IMR-90 (cell line): ENCODE measurements at regions not wholly inside any gene's neighbourhood (a gene's known extent, or its start where the extent isn't known, plus 50 kb on each side); places are given as distances from the start of the nearest gene placed in this dataset.

Experiments used
- ATAC-seq: fragments of 200-7000 bp; cut with Tn5 transposase; 2 replicates; pipeline ENCODE4 v1.9.1; 2020; ENCODE audit warnings: low read depth, mild to moderate bottlenecking, moderate library complexity
- BruUV-seq: library from RNA; stranded (reverse); fragments of 400-500 nt; replicated peaks from 2 replicates; lab custom pipeline; 2021; lab: Mats Ljungman, UMichigan
- CTCF ChIA-PET: fragments of 300-600 bp; formaldehyde crosslinking; extraction: SDS; loops from one replicate; lab custom pipeline; 2021; ENCODE audit warnings: antibody characterized with exemption; lab: Yijun Ruan, JAX
- POLR2A ChIA-PET: fragments of 300-600 bp; sonication (Branson Sonifier 250); formaldehyde crosslinking; loops from one replicate; lab custom pipeline; 2022; ENCODE audit warnings: antibody characterized with exemption; ENCODE audit not compliant: unreplicated experiment; lab: Charles Lee
- DNase-seq: peaks from one replicate; pipeline ENCODE4 v3.0.0; 2013
- H2AFZ ChIP-seq: replicated peaks from 2 replicates; pipeline ENCODE3; 2013; ENCODE audit warnings: low read length, mild to moderate bottlenecking; ENCODE audit not compliant: poor library complexity
- H2AK5ac ChIP-seq: 2 replicates; pipeline ENCODE4 v1.6.1; 2013; ENCODE audit warnings: low read depth, low read length, inconsistent platforms
- H2AK9ac ChIP-seq: replicated peaks from 2 replicates; pipeline ENCODE3; 2013; ENCODE audit warnings: mild to moderate bottlenecking, low read depth, low read length, moderate library complexity; ENCODE audit not compliant: poor library complexity
- H2BK120ac ChIP-seq: 2 replicates; pipeline ENCODE4 v1.6.1; 2013; ENCODE audit warnings: low read depth, low read length, inconsistent platforms
- H2BK15ac ChIP-seq: 3 replicates; pipeline ENCODE4 v1.6.1; 2013; ENCODE audit warnings: low read depth, low read length, inconsistent platforms
- H2BK20ac ChIP-seq: 2 replicates; pipeline ENCODE4 v1.6.1; 2013; ENCODE audit warnings: low read depth, mild to moderate bottlenecking, inconsistent platforms, low read length, moderate library complexity
- H2BK5ac ChIP-seq: 2 replicates; pipeline ENCODE4 v1.6.1; 2013; ENCODE audit warnings: mild to moderate bottlenecking, low read depth, low read length, inconsistent platforms; ENCODE audit not compliant: poor library complexity, severe bottlenecking
- H3K14ac ChIP-seq: replicated peaks from 2 replicates; pipeline ENCODE4 v1.6.1; 2013; ENCODE audit warnings: low read depth, low read length, inconsistent platforms
- H3K18ac ChIP-seq: 2 replicates; pipeline ENCODE4 v1.6.1; 2013; ENCODE audit warnings: low read depth, low read length, control low read depth
- H3K23ac ChIP-seq: 2 replicates; pipeline ENCODE4 v1.6.1; 2013; ENCODE audit warnings: low read depth, low read length, inconsistent platforms
- H3K27ac ChIP-seq: 2 replicates; pipeline ENCODE4 v1.5.1; 2013; ENCODE audit warnings: mild to moderate bottlenecking, control low read depth, low read length; ENCODE audit not compliant: insufficient read depth
- H3K27me3 ChIP-seq: 2 replicates; pipeline ENCODE4 v1.6.1; 2013; ENCODE audit warnings: low read length; ENCODE audit not compliant: control insufficient read depth, insufficient read depth
- H3K36me3 ChIP-seq: 2 replicates; pipeline ENCODE4 v1.6.1; 2013; ENCODE audit warnings: low read length, mixed read lengths; ENCODE audit not compliant: control insufficient read depth, insufficient read depth
- H3K4ac ChIP-seq: 2 replicates; pipeline ENCODE4 v1.6.1; 2013; ENCODE audit warnings: low read depth, low read length, inconsistent platforms
- H3K4me1 ChIP-seq: 2 replicates; pipeline ENCODE4 v1.6.1; 2013; ENCODE audit warnings: low read length, mixed read lengths; ENCODE audit not compliant: control insufficient read depth, insufficient read depth
- H3K4me2 ChIP-seq: 2 replicates; pipeline ENCODE4 v1.6.1; 2013; ENCODE audit warnings: low read depth, mild to moderate bottlenecking, control low read depth, low read length, moderate library complexity
- H3K4me3 ChIP-seq: 2 replicates; pipeline ENCODE4 v1.5.1; 2013; ENCODE audit warnings: low read depth, mild to moderate bottlenecking, control low read depth, low read length, moderate library complexity; ENCODE audit not compliant: insufficient read depth
- H3K56ac ChIP-seq: 2 replicates; pipeline ENCODE4 v1.6.1; 2013; ENCODE audit warnings: low read length, inconsistent platforms; ENCODE audit not compliant: insufficient read depth; ENCODE audit errors: extremely low read depth
- H3K79me1 ChIP-seq, 2 experiments: 2 replicates each; pipeline ENCODE4 v1.6.1; 2013; ENCODE audit warnings: low read length in 2 of 2, inconsistent platforms in 1 of 2, low read depth in 1 of 2
- H3K9ac ChIP-seq: 2 replicates; pipeline ENCODE4 v1.6.1; 2013; ENCODE audit warnings: low read depth, low read length, control low read depth
- H3K9me1 ChIP-seq: 2 replicates; pipeline ENCODE4 v1.6.1; 2013; ENCODE audit warnings: low read length, inconsistent platforms; ENCODE audit not compliant: insufficient read depth
- H3K9me3 ChIP-seq: 2 replicates; pipeline ENCODE4 v1.6.1; 2013; ENCODE audit warnings: low read length; ENCODE audit not compliant: control insufficient read depth, insufficient read depth
- H4K20me1 ChIP-seq: 2 replicates; pipeline ENCODE4 v1.6.1; 2013; ENCODE audit warnings: low read length, inconsistent platforms; ENCODE audit not compliant: insufficient read depth
- H4K5ac ChIP-seq: 2 replicates; pipeline ENCODE4 v1.6.1; 2013; ENCODE audit warnings: mild to moderate bottlenecking, low read depth, low read length, control low read depth
- H4K8ac ChIP-seq, 2 experiments: 2 replicates each; pipeline ENCODE4 v1.6.1; 2013; ENCODE audit warnings: low read depth in 2 of 2, low read length in 2 of 2, control low read depth in 1 of 2, inconsistent platforms in 1 of 2
- H4K91ac ChIP-seq: 2 replicates; pipeline ENCODE4 v1.6.1; 2013; ENCODE audit warnings: low read depth, low read length, inconsistent platforms; ENCODE audit not compliant: insufficient read depth
- BHLHE40 ChIP-seq: fragments of 150-350 bp; IDR thresholded peaks from 2 replicates; pipeline ENCODE4 v1.6.1; 2016; ENCODE audit warnings: mild to moderate bottlenecking, low read depth, low read length
- CEBPB ChIP-seq: IDR thresholded peaks from 2 replicates; pipeline ENCODE4 v1.6.1; 2012; ENCODE audit warnings: low read depth, low read length, improper control_type of control experiment
- CHD1 ChIP-seq: IDR thresholded peaks from 2 replicates; pipeline ENCODE4 v1.6.1; 2012; ENCODE audit warnings: low read depth, low read length, improper control_type of control experiment
- FOS ChIP-seq: fragments of 150-350 bp; IDR thresholded peaks from 2 replicates; pipeline ENCODE4 v1.6.1; 2016; ENCODE audit warnings: low read depth, low read length
- POLR2A ChIP-seq: IDR thresholded peaks from 2 replicates; pipeline ENCODE4 v1.6.1; 2012; ENCODE audit warnings: mild to moderate bottlenecking, low read depth, low read length
- RAD21 ChIP-seq: IDR thresholded peaks from 2 replicates; pipeline ENCODE4 v1.6.1; 2012; ENCODE audit warnings: low read length, improper control_type of control experiment
- RFX5 ChIP-seq: IDR thresholded peaks from 2 replicates; pipeline ENCODE4 v1.8.0; 2012; ENCODE audit warnings: low read depth, mild to moderate bottlenecking, low read length, moderate library complexity
- WGBS, 2 experiments: methylation state at CpG; one replicate each; pipeline versions ENCODE4 v1.1.5 to v1.1.7; 2013; ENCODE audit warnings: missing lambda C conversion rate in 2 of 2; ENCODE audit not compliant: insufficient read length in 1 of 2; ENCODE audit errors: extremely low coverage in 2 of 2; 5-methylcytosine and 5-hydroxymethylcytosine counted together
- dilution Hi-C: fragments of 300-500 bp; cut with HindIII; formaldehyde crosslinking; loops from one replicate; pipeline ENCODE4 v1.14.3; 2018; ENCODE audit warnings: low sequenced_read_pairs; ENCODE audit not compliant: unreplicated experiment
- in situ Hi-C: fragments of 300-500 bp; cut with MboI; formaldehyde crosslinking; loops from 3 replicates; pipeline ENCODE4 v1.14.3; 2019; ENCODE audit warnings: low sequenced_read_pairs, inconsistent platforms, mixed read lengths
- intact Hi-C: fragments of 100-400 bp; cut with micrococcal nuclease; formaldehyde crosslinking; loops from 2 replicates; pipeline ENCODE4 v1.10.0; 2022

- no peak overlapping the region for H3K4ac ChIP-seq
- H3K4me1 ChIP-seq, result peaks cover 4% of the 10 kb centered on the region; the same call in 1 of the 2 replicates
- WGBS, 2 experiments, result no CpG with 5 or more reads among the region's 3 CpGs
- H4K91ac ChIP-seq, result no peak overlapping the region
- H3K4me2 ChIP-seq, result no peak overlapping the region
- H3K9me3 ChIP-seq, result no peaks in the 10 kb centered on the region; the same call in 1 of the 2 replicates
- H3K27ac ChIP-seq, result no peak overlapping the region
- DNase-seq, result no peak
- no peak for ATAC-seq
- intact Hi-C loops, result no loop called here
- H4K8ac ChIP-seq, result no peak overlapping the region
- H2AK5ac ChIP-seq, result no peak overlapping the region
- no peaks in the 10 kb centered on the region; the same call in none of the 2 replicates for H3K9me1 ChIP-seq
- no peak overlapping the region for H2BK120ac ChIP-seq
- peak overlapping the region; percentile 36; the same call in 1 of the 2 replicates for H2BK20ac ChIP-seq
- H2BK5ac ChIP-seq, result no peak overlapping the region
- H3K27me3 ChIP-seq, result no peaks in the 10 kb centered on the region
- no peak overlapping the region for H3K23ac ChIP-seq
- dilution Hi-C loops, result no loop called here
- no peak overlapping the region for H3K18ac ChIP-seq
- no peak overlapping the region for H2AK9ac ChIP-seq
- POLR2A ChIA-PET, result interaction anchor here (0.5 kb wide), 1 partner anchor 800 kb away, joined by 4 read pairs; no protein-coding TSS in a partner anchor
- no peak overlapping the region for H3K14ac ChIP-seq
- no peak overlapping the region for H4K5ac ChIP-seq
- H3K4me3 ChIP-seq, result no peak overlapping the region
- no peaks in the 10 kb centered on the region for H3K36me3 ChIP-seq
- no peak overlapping the region; the same call in 1 of the 2 replicates for H3K56ac ChIP-seq
- no peak for TF ChIP-seq RFX5
- TF ChIP-seq POLR2A, result no peak
- TF ChIP-seq FOS, result no peak
- no peak for TF ChIP-seq CHD1
- no peak for TF ChIP-seq BHLHE40
- TF ChIP-seq RAD21, result no peak
- no peak for TF ChIP-seq CEBPB
- no peak overlapping the region for H2AFZ ChIP-seq
- in situ Hi-C loops, result no loop called here
- no peaks in the 10 kb centered on the region for H3K79me1 ChIP-seq
- H4K20me1 ChIP-seq, result no peaks in the 10 kb centered on the region
- no TSS peak for BruUV-seq
- no peak overlapping the region for H3K9ac ChIP-seq
- H2BK15ac ChIP-seq, result no peak overlapping the region
- CTCF ChIA-PET, result no interaction called here
Measured at GRCh38 chr6:113055061-113055460, 707.9 kb downstream of the RFPL4B start.
